Activated naive CD8-positive, alpha-beta T cell treated with anti-CD3 and anti-CD28 coated beads for 36 hours (primary cell): ENCODE measurements at regions not wholly inside any gene's neighbourhood (a gene's known extent, or its start where the extent isn't known, plus 50 kb on each side); places are given as distances from the start of the nearest gene placed in this dataset.

ENCODE experiments used
- DNase-seq: peaks from one replicate; pipeline ENCODE4 v3.0.0; 2021
- H3K27ac Mint-ChIP-seq: one replicate; pipeline ENCODE4 v1.8.0; 2022; ENCODE audit warnings: mild to moderate bottlenecking, moderate library complexity, mixed read lengths
- H3K27me3 Mint-ChIP-seq: one replicate; pipeline ENCODE4 v1.8.0; 2022; ENCODE audit warnings: mild to moderate bottlenecking, mixed read lengths
- H3K36me3 Mint-ChIP-seq: one replicate; pipeline ENCODE4 v1.8.0; 2021; ENCODE audit warnings: mild to moderate bottlenecking, mixed read lengths
- H3K4me1 Mint-ChIP-seq: one replicate; pipeline ENCODE4 v1.8.0; 2021; ENCODE audit warnings: mixed read lengths
- H3K4me3 Mint-ChIP-seq: one replicate; pipeline ENCODE4 v1.8.0; 2022; ENCODE audit warnings: mild to moderate bottlenecking, moderate library complexity, mixed read lengths
- H3K9me3 Mint-ChIP-seq: one replicate; pipeline ENCODE4 v1.8.0; 2022; ENCODE audit warnings: mixed read lengths

GRCh38 chr15:55003965-55004873, 192.5 kb downstream of the RSL24D1 start:
- Mint-ChIP-seq H3K9me3 (peaks cover 2% of the 10 kb centered on the region), H3K27ac (no peak overlapping the region), H3K4me3 (no peak overlapping the region), H3K36me3 (no peaks in the 10 kb centered on the region), H3K27me3 (no peaks in the 10 kb centered on the region), H3K4me1 (no peaks in the 10 kb centered on the region)
- no peak for DNase-seq

- Mint-ChIP-seq H3K9me3 (peaks cover 2% of the 10 kb centered on the region), H3K27me3 (no peaks in the 10 kb centered on the region), H3K36me3 (no peaks in the 10 kb centered on the region), H3K27ac (no peak overlapping the region), H3K4me1 (no peaks in the 10 kb centered on the region), H3K4me3 (no peak overlapping the region)
- no peak for DNase-seq
Measured at GRCh38 chr15:54998661-54999060, 198.1 kb downstream of the RSL24D1 start.

- DNase-seq: no peak
- peaks cover 10% of the 10 kb centered on the region for H3K27me3 Mint-ChIP-seq
- no peak overlapping the region for H3K4me3 Mint-ChIP-seq
- H3K9me3 Mint-ChIP-seq: no peaks in the 10 kb centered on the region
- no peak overlapping the region for H3K27ac Mint-ChIP-seq
- no peaks in the 10 kb centered on the region for H3K36me3 Mint-ChIP-seq
- H3K4me1 Mint-ChIP-seq: no peaks in the 10 kb centered on the region
Measured at GRCh38 chr15:54990793-54991192, 205.9 kb downstream of the RSL24D1 start.

- Mint-ChIP-seq H3K36me3 (no peaks in the 10 kb centered on the region), H3K4me1 (no peaks in the 10 kb centered on the region), H3K27ac (no peak overlapping the region), H3K27me3 (peaks cover 14% of the 10 kb centered on the region), H3K4me3 (no peak overlapping the region), H3K9me3 (no peaks in the 10 kb centered on the region)
- no peak for DNase-seq
Measured at GRCh38 chr15:54987881-54988280, 208.9 kb downstream of the RSL24D1 start.

- Mint-ChIP-seq H3K4me3 (no peak overlapping the region), H3K9me3 (no peaks in the 10 kb centered on the region), H3K27me3 (peaks cover 3% of the 10 kb centered on the region)
Measured at GRCh38 chr15:54979964-54980363, 216.8 kb downstream of the RSL24D1 start.

GRCh38 chr15:54962637-54963036, 234.1 kb downstream of the RSL24D1 start:
- no peaks in the 10 kb centered on the region for H3K36me3 Mint-ChIP-seq
- no peak overlapping the region for H3K27ac Mint-ChIP-seq
- no peak overlapping the region for H3K4me3 Mint-ChIP-seq
- H3K9me3 Mint-ChIP-seq: peaks cover 21% of the 10 kb centered on the region
- no peak for DNase-seq
- no peaks in the 10 kb centered on the region for H3K4me1 Mint-ChIP-seq
- peaks cover 16% of the 10 kb centered on the region for H3K27me3 Mint-ChIP-seq

More at GRCh38 chr15:54979964-54980363, 216.8 kb downstream of the RSL24D1 start:
- no peak for DNase-seq
- no peaks in the 10 kb centered on the region for H3K36me3 Mint-ChIP-seq
- H3K27ac Mint-ChIP-seq: no peak overlapping the region
- H3K4me1 Mint-ChIP-seq: no peaks in the 10 kb centered on the region

- peaks cover 16% of the 10 kb centered on the region for H3K27me3 Mint-ChIP-seq
- H3K4me3 Mint-ChIP-seq: no peak overlapping the region
- no peak overlapping the region for H3K27ac Mint-ChIP-seq
- peaks cover 12% of the 10 kb centered on the region for H3K9me3 Mint-ChIP-seq
- no peak for DNase-seq
- no peaks in the 10 kb centered on the region for H3K36me3 Mint-ChIP-seq
- H3K4me1 Mint-ChIP-seq: no peaks in the 10 kb centered on the region
Measured at GRCh38 chr15:54960266-54960665, 236.5 kb downstream of the RSL24D1 start.

- Mint-ChIP-seq H3K4me1 (no peaks in the 10 kb centered on the region), H3K27me3 (no peaks in the 10 kb centered on the region), H3K36me3 (no peaks in the 10 kb centered on the region), H3K4me3 (no peak overlapping the region), H3K9me3 (peaks cover 2% of the 10 kb centered on the region), H3K27ac (no peak overlapping the region)
- no peak for DNase-seq
Measured at GRCh38 chr15:54941417-54941816, 255.3 kb downstream of the RSL24D1 start.

GRCh38 chr15:54917312-54917711, 279.4 kb downstream of the RSL24D1 start:
- Mint-ChIP-seq H3K27me3 (no peaks in the 10 kb centered on the region), H3K27ac (no peak overlapping the region), H3K9me3 (peaks cover 7% of the 10 kb centered on the region), H3K4me1 (no peaks in the 10 kb centered on the region), H3K36me3 (no peaks in the 10 kb centered on the region), H3K4me3 (no peak overlapping the region)
- DNase-seq: no peak

GRCh38 chr15:54915380-54915779, 281.4 kb downstream of the RSL24D1 start:
- no peaks in the 10 kb centered on the region for H3K4me1 Mint-ChIP-seq
- no peaks in the 10 kb centered on the region for H3K27me3 Mint-ChIP-seq
- no peaks in the 10 kb centered on the region for H3K9me3 Mint-ChIP-seq
- H3K4me3 Mint-ChIP-seq: no peak overlapping the region
- no peak overlapping the region for H3K27ac Mint-ChIP-seq
- no peak for DNase-seq
- H3K36me3 Mint-ChIP-seq: no peaks in the 10 kb centered on the region

GRCh38 chr15:54884312-54884711, 312.4 kb downstream of the RSL24D1 start:
- Mint-ChIP-seq H3K9me3 (peaks cover 11% of the 10 kb centered on the region), H3K27me3 (no peaks in the 10 kb centered on the region), H3K36me3 (peaks cover 2% of the 10 kb centered on the region), H3K4me1 (no peaks in the 10 kb centered on the region), H3K4me3 (no peak overlapping the region), H3K27ac (no peak overlapping the region)
- no peak for DNase-seq

GRCh38 chr15:54859982-54860381, 336.8 kb downstream of the RSL24D1 start:
- no peak for DNase-seq
- H3K9me3 Mint-ChIP-seq: peaks cover 17% of the 10 kb centered on the region
- no peaks in the 10 kb centered on the region for H3K27me3 Mint-ChIP-seq
- no peaks in the 10 kb centered on the region for H3K4me1 Mint-ChIP-seq
- H3K36me3 Mint-ChIP-seq: no peaks in the 10 kb centered on the region
- H3K4me3 Mint-ChIP-seq: no peak overlapping the region
- H3K27ac Mint-ChIP-seq: no peak overlapping the region

GRCh38 chr15:54854667-54855066, 342.1 kb downstream of the RSL24D1 start:
- no peak for DNase-seq
- Mint-ChIP-seq H3K27me3 (no peaks in the 10 kb centered on the region), H3K4me1 (no peaks in the 10 kb centered on the region), H3K4me3 (no peak overlapping the region), H3K36me3 (peaks cover 1% of the 10 kb centered on the region), H3K27ac (no peak overlapping the region), H3K9me3 (peaks cover 19% of the 10 kb centered on the region)

- Mint-ChIP-seq H3K4me1 (no peaks in the 10 kb centered on the region), H3K27me3 (no peaks in the 10 kb centered on the region), H3K27ac (no peak overlapping the region), H3K36me3 (peaks cover 1% of the 10 kb centered on the region), H3K4me3 (no peak overlapping the region), H3K9me3 (peaks cover 7% of the 10 kb centered on the region)
- no peak for DNase-seq
Measured at GRCh38 chr15:54850101-54850500, 346.6 kb downstream of the RSL24D1 start.

GRCh38 chr15:54843006-54843405, 353.7 kb downstream of the RSL24D1 start:
- H3K27ac Mint-ChIP-seq: no peak overlapping the region
- peaks cover 6% of the 10 kb centered on the region for H3K27me3 Mint-ChIP-seq
- H3K4me3 Mint-ChIP-seq: no peak overlapping the region
- no peak for DNase-seq
- H3K4me1 Mint-ChIP-seq: no peaks in the 10 kb centered on the region
- H3K36me3 Mint-ChIP-seq: no peaks in the 10 kb centered on the region
- no peaks in the 10 kb centered on the region for H3K9me3 Mint-ChIP-seq

GRCh38 chr15:54841701-54842305, 354.9 kb downstream of the RSL24D1 start:
- Mint-ChIP-seq H3K27ac (no peak overlapping the region), H3K4me3 (no peak overlapping the region), H3K4me1 (no peaks in the 10 kb centered on the region), H3K27me3 (peaks cover 6% of the 10 kb centered on the region), H3K9me3 (no peaks in the 10 kb centered on the region), H3K36me3 (no peaks in the 10 kb centered on the region)
- DNase-seq: no peak
